CD14-positive monocyte (primary cell): ENCODE measurements at regions not wholly inside any gene's neighbourhood (a gene's known extent, or its start where the extent isn't known, plus 50 kb on each side); places are given as distances from the start of the nearest gene placed in this dataset.
A peak's percentile ranks its signal among the peaks of the same experiment; 100 is the strongest.

ENCODE experiments used
- DNase-seq, 3 donors: peaks; one replicate each; pipeline ENCODE4 v3.0.0-alpha.2; 2011 to 2022
- H2AFZ ChIP-seq: 2 replicates; pipeline ENCODE4 v1.6.0; 2012; ENCODE audit warnings: mild to moderate bottlenecking, low read depth, low read length, inconsistent platforms; ENCODE audit not compliant: insufficient read depth, poor library complexity, severe bottlenecking
- H3K27ac ChIP-seq, 2 donors: 1 replicate in 1 of 2; 2 replicates in 1 of 2; pipeline ENCODE4 v1.5.1; 2012 to 2013; ENCODE audit warnings: low read length in 2 of 2, control low read depth in 1 of 2, inconsistent platforms in 1 of 2, low read depth in 1 of 2, mild to moderate bottlenecking in 1 of 2
- H3K27me3 ChIP-seq, 2 donors: one replicate each; pipeline versions ENCODE4 v1.6.0 to v1.6.1; 2011 to 2013; ENCODE audit warnings: low read length in 2 of 2; ENCODE audit not compliant: control insufficient read depth in 2 of 2, insufficient read depth in 2 of 2
- H3K36me3 ChIP-seq, 2 donors: replicated peaks in 1 of 2; 1 replicate in 1 of 2; 2 replicates in 1 of 2; pipeline versions ENCODE4 v1.5.1 to v1.6.1; 2012 to 2013; ENCODE audit warnings: low read length in 2 of 2, control low read depth in 1 of 2, inconsistent platforms in 1 of 2, mild to moderate bottlenecking in 1 of 2; ENCODE audit not compliant: insufficient read depth in 2 of 2, control insufficient read depth in 1 of 2
- H3K4me1 ChIP-seq, 2 donors: 1 replicate in 1 of 2; 2 replicates in 1 of 2; pipeline versions ENCODE4 v1.5.1 to v1.6.1; 2012 to 2013; ENCODE audit warnings: low read length in 2 of 2, control low read depth in 1 of 2, inconsistent platforms in 1 of 2, mild to moderate bottlenecking in 1 of 2, moderate library complexity in 1 of 2; ENCODE audit not compliant: insufficient read depth in 2 of 2, control insufficient read depth in 1 of 2
- H3K4me2 ChIP-seq: replicated peaks from 2 replicates; pipeline ENCODE3; 2012; ENCODE audit warnings: low read length, moderate library complexity, mild to moderate bottlenecking; ENCODE audit not compliant: poor library complexity, severe bottlenecking; ENCODE audit errors: extremely low read depth
- H3K4me3 ChIP-seq, 3 experiments: fragments of 200-600 bp in 1 of 3; sonication (generic) in 1 of 3; replicated peaks in 1 of 3; 1 replicate in 2 of 3; 2 replicates in 1 of 3; pipeline ENCODE4 v1.5.1; 2011 to 2013; ENCODE audit warnings: low read length in 3 of 3, mild to moderate bottlenecking in 3 of 3, control low read depth in 2 of 3, low read depth in 2 of 3, inconsistent platforms in 1 of 3, moderate library complexity in 1 of 3
- H3K79me2 ChIP-seq: 2 replicates; pipeline ENCODE4 v1.6.0; 2012; ENCODE audit warnings: mild to moderate bottlenecking, control low read depth, inconsistent platforms, low read length, moderate library complexity; ENCODE audit not compliant: insufficient read depth
- H3K9ac ChIP-seq: 2 replicates; pipeline ENCODE4 v1.6.0; 2017; ENCODE audit warnings: low read length, mild to moderate bottlenecking; ENCODE audit not compliant: insufficient read depth, poor library complexity, severe bottlenecking
- H3K9me3 ChIP-seq, 2 donors: replicated peaks in 1 of 2; 1 replicate in 1 of 2; 2 replicates in 1 of 2; pipeline versions ENCODE4 v1.5.1 to v1.6.1; 2012 to 2013; ENCODE audit warnings: low read length in 2 of 2, control low read depth in 1 of 2; ENCODE audit not compliant: control insufficient read depth in 1 of 2, insufficient read depth in 1 of 2
- H4K20me1 ChIP-seq: 2 replicates; pipeline ENCODE4 v1.6.0; 2012; ENCODE audit warnings: mild to moderate bottlenecking, low read length, control low read depth, moderate library complexity; ENCODE audit not compliant: insufficient read depth
- H3K27ac Mint-ChIP-seq, 7 donors: one replicate each; pipeline ENCODE4 v1.8.0; 2020; ENCODE audit warnings: mild to moderate bottlenecking in 7 of 7, mixed read lengths in 7 of 7, moderate library complexity in 6 of 7, inconsistent platforms in 2 of 7
- H3K27me3 Mint-ChIP-seq, 3 donors: one replicate each; pipeline ENCODE4 v1.8.0; 2021 to 2022; ENCODE audit warnings: low read depth in 3 of 3, mild to moderate bottlenecking in 3 of 3, mixed read lengths in 3 of 3, moderate library complexity in 3 of 3, inconsistent platforms in 1 of 3
- H3K36me3 Mint-ChIP-seq, 2 donors: one replicate each; pipeline ENCODE4 v1.8.0; 2020; ENCODE audit warnings: mixed read lengths in 2 of 2, inconsistent platforms in 1 of 2, mild to moderate bottlenecking in 1 of 2
- H3K4me1 Mint-ChIP-seq: one replicate; pipeline ENCODE4 v1.8.0; 2020; ENCODE audit warnings: mild to moderate bottlenecking, mixed read lengths
- H3K4me3 Mint-ChIP-seq, 2 donors: one replicate each; pipeline ENCODE4 v1.8.0; 2020; ENCODE audit warnings: mild to moderate bottlenecking in 2 of 2, mixed read lengths in 2 of 2, moderate library complexity in 1 of 2
- H3K9me3 Mint-ChIP-seq, 7 donors: one replicate each; pipeline ENCODE4 v1.8.0; 2020 to 2022; ENCODE audit warnings: mixed read lengths in 7 of 7, mild to moderate bottlenecking in 6 of 7, moderate library complexity in 6 of 7, inconsistent platforms in 2 of 7
- WGBS: methylation state at CpG from one replicate; pipeline ENCODE4 v1.1.5; 2013; ENCODE audit warnings: missing lambda C conversion rate; ENCODE audit not compliant: insufficient coverage; 5-methylcytosine and 5-hydroxymethylcytosine counted together
- intact Hi-C, 2 donors: fragments of 100-400 bp; cut with micrococcal nuclease; formaldehyde crosslinking; loops; one replicate each; pipeline versions ENCODE4 v1.15.0 to v1.15.1; 2023
- TF ChIP-seq, protein P1 (sequence below): fragments of 200-600 bp; IDR thresholded peaks from one replicate; pipeline ENCODE4 v1.8.0; 2022; ENCODE audit warnings: antibody characterized with exemption, mild to moderate bottlenecking

DNA sequence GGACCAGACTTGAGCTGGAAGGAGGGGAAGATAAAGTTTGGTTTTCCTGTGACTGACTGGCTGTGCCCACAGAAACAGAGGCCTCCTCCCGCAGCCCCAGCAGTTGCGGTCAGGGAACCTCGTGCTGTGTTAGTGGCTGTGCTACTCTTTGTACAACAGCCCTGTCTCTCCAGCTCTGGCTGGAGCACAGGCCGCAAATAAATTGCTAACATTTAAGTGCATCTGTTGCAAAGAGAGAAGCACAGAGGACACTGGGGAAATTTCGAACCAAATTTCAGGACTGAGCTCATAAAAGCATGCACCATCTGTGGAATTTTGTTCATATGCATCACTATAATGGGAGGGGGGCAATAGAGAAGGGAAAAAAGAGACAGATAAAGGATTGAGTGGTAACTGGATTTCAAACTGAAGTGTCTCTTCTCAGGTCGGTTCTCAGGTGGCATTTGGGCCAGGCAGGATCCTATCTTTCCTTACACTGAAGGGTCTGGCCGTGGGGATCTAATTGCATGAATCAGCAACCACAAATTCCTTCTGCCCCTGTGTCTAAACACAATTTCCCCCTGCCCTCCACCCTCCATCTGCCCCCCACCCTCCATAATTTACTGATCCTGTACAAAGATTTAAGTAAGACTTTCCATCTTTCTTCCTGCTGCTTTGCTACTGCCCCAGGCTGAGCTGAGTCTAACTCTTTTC is 88.9 kb upstream of the ATXN1 start:
- H3K27ac Mint-ChIP-seq: peak overlapping the region in 5 of 7 donors; percentile 50 to 82 (median 54)

DNA sequence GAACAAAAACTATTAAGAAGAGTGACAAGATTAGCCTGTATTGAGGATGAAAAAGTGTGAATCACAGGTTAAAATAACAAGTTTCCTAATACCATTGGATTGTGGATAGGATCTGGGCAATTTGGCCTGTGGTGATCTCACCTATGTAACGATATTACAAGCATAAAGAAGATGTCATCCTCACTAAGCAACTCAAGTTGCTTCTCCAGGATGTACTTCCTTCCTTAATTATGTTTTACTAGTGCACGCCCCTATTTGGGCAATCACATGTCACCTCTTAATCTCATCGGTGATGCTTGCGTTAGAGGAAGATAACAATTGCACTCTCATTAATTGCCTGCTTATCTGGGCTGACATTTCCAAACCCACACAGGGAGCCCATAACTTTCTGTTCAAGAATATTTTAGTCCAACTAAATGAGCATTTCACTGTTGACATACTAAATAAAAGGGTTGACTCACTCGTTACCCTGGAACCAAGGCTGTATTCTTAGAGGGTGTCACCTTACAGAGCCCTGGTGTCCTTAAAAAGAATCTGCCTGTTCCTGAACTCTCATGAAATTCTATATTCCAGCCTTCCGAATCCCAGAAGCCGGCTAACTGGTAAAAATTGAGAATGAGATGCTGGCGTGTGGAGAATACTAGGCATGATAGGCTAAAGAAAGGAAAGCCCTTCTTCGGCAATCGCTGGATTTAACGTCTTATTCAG is 88.2 kb upstream of the ATXN1 start:
- Histone ChIP-seq H3K9ac (no peak overlapping the region), H4K20me1 (no peaks in the 10 kb centered on the region), H3K9me3 (no peaks in the 10 kb centered on the region), H3K27me3 (no peaks in the 10 kb centered on the region), H3K4me3 (peak overlapping the region in 1 of 3 experiments; percentile 4), H3K27ac (no peak overlapping the region), H3K79me2 (no peaks in the 10 kb centered on the region), H3K36me3 (no peaks in the 10 kb centered on the region), H3K4me1 (peaks cover 51 to 53% of the 10 kb centered on the region in 2 donors), H2AFZ (no peak overlapping the region), H3K4me2 (peak overlapping the region; percentile 25)
- Mint-ChIP-seq H3K4me1 (peaks cover 51% of the 10 kb centered on the region), H3K9me3 (peaks cover 0 to 3% (median 0%) of the 10 kb centered on the region in 7 donors), H3K36me3 (no peaks in the 10 kb centered on the region), H3K27me3 (no peaks in the 10 kb centered on the region), H3K4me3 (peak overlapping the region in 1 of 2 donors; percentile 35), H3K27ac (peak overlapping the region in 4 of 7 donors; percentile 35 to 61 (median 51))
- TF ChIP-seq, protein P1, sequence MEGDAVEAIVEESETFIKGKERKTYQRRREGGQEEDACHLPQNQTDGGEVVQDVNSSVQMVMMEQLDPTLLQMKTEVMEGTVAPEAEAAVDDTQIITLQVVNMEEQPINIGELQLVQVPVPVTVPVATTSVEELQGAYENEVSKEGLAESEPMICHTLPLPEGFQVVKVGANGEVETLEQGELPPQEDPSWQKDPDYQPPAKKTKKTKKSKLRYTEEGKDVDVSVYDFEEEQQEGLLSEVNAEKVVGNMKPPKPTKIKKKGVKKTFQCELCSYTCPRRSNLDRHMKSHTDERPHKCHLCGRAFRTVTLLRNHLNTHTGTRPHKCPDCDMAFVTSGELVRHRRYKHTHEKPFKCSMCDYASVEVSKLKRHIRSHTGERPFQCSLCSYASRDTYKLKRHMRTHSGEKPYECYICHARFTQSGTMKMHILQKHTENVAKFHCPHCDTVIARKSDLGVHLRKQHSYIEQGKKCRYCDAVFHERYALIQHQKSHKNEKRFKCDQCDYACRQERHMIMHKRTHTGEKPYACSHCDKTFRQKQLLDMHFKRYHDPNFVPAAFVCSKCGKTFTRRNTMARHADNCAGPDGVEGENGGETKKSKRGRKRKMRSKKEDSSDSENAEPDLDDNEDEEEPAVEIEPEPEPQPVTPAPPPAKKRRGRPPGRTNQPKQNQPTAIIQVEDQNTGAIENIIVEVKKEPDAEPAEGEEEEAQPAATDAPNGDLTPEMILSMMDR: no peak
- 39% methylated on average over 8 of the region's 11 CpGs for WGBS
- intact Hi-C loops: no loop called here
- peak; percentile 40 to 61 (median 53) for DNase-seq

More for the DNA sequence above, 88.9 kb upstream of the ATXN1 start:
- 0% methylated on average over 6 of the region's 7 CpGs for WGBS
- Histone ChIP-seq H3K27ac (no peak overlapping the region), H3K27me3 (no peaks in the 10 kb centered on the region), H3K9ac (no peak overlapping the region), H4K20me1 (no peaks in the 10 kb centered on the region), H3K4me2 (peak overlapping the region; percentile 26), H3K79me2 (no peaks in the 10 kb centered on the region), H3K4me1 (peaks cover 51 to 54% of the 10 kb centered on the region in 2 donors), H3K36me3 (no peaks in the 10 kb centered on the region), H3K4me3 (peak overlapping the region in 1 of 3 experiments; percentile 4), H2AFZ (peak overlapping the region; percentile 35), H3K9me3 (no peaks in the 10 kb centered on the region)
- peak in 1 of 3 donors; percentile 8 for DNase-seq
- intact Hi-C loops: loop anchor here in 1 of 2 donors (10.0 kb wide), 1 partner anchor 55 kb away; no protein-coding TSS in a partner anchor
- Mint-ChIP-seq H3K9me3 (peaks cover 0 to 3% (median 0%) of the 10 kb centered on the region in 7 donors), H3K36me3 (no peaks in the 10 kb centered on the region), H3K4me3 (peak overlapping the region in 1 of 2 donors; percentile 73), H3K27me3 (no peaks in the 10 kb centered on the region), H3K4me1 (peaks cover 52% of the 10 kb centered on the region)
- TF ChIP-seq, protein P1: no peak
